ENCODE measurements at regions not wholly inside any gene's neighbourhood (a gene's known extent, or its start where the extent isn't known, plus 50 kb on each side); places are given as distances from the start of the nearest gene placed in this dataset.

- peak; percentile 88 for DNase-seq
- Histone ChIP-seq H3K4me1 (ENCODE audit: control insufficient read depth, insufficient read depth, low read length) (peaks cover 10% of the 10 kb centered on the region), H3K9me3 (replicated peaks; ENCODE audit: control insufficient read depth, low read depth, low read length) (no peaks in the 10 kb centered on the region), H3K27ac (ENCODE audit: low read length) (peak overlapping the region; percentile 2), H3K27me3 (ENCODE audit: control insufficient read depth, insufficient read depth, low read length) (no peaks in the 10 kb centered on the region), H3K4me3 (ENCODE audit: low read length) (no peak overlapping the region), H3K36me3 (ENCODE audit: control insufficient read depth, insufficient read depth, low read length) (no peaks in the 10 kb centered on the region)
- WGBS (ENCODE audit: insufficient coverage) = 10% methylated on average over 2 of the region's 2 CpGs
Measured at GRCh38 chr5:126335886-126336285, 87.3 kb upstream of the GRAMD2B start.

- Histone ChIP-seq H3K27ac (ENCODE audit: low read length) (no peak overlapping the region), H3K36me3 (ENCODE audit: control insufficient read depth, insufficient read depth, low read length) (no peaks in the 10 kb centered on the region), H3K4me3 (ENCODE audit: low read length) (no peak overlapping the region), H3K27me3 (ENCODE audit: control insufficient read depth, insufficient read depth, low read length) (no peaks in the 10 kb centered on the region), H3K4me1 (ENCODE audit: control insufficient read depth, insufficient read depth, low read length) (peaks cover 10% of the 10 kb centered on the region), H3K9me3 (replicated peaks; ENCODE audit: control insufficient read depth, low read depth, low read length) (no peaks in the 10 kb centered on the region)
- no peak for DNase-seq
- WGBS (ENCODE audit: insufficient coverage) = 95% methylated on average over 4 of the region's 7 CpGs
Measured at GRCh38 chr5:126338635-126339034, 84.6 kb upstream of the GRAMD2B start.

- no peaks in the 10 kb centered on the region for H3K27me3 ChIP-seq (ENCODE audit: control insufficient read depth, insufficient read depth, low read length)
- DNase-seq = peak; percentile 85
- H3K27ac ChIP-seq (ENCODE audit: low read length) = no peak overlapping the region
- H3K4me3 ChIP-seq (ENCODE audit: low read length) = no peak overlapping the region
- no peaks in the 10 kb centered on the region for H3K36me3 ChIP-seq (ENCODE audit: control insufficient read depth, insufficient read depth, low read length)
- no peaks in the 10 kb centered on the region for H3K9me3 ChIP-seq (replicated peaks; ENCODE audit: control insufficient read depth, low read depth, low read length)
- H3K4me1 ChIP-seq (ENCODE audit: control insufficient read depth, insufficient read depth, low read length) = peaks cover 6% of the 10 kb centered on the region
- WGBS (ENCODE audit: insufficient coverage) = no CpG with 5 or more reads among the region's 4 CpGs
Measured at GRCh38 chr5:126339215-126339805, 83.9 kb upstream of the GRAMD2B start.

GRCh38 chr5:126341906-126342630 lies 81.1 kb upstream of the GRAMD2B start:
- no peak overlapping the region for H3K4me3 ChIP-seq (ENCODE audit: low read length)
- no peaks in the 10 kb centered on the region for H3K36me3 ChIP-seq (ENCODE audit: control insufficient read depth, insufficient read depth, low read length)
- DNase-seq = peak; percentile 25
- WGBS (ENCODE audit: insufficient coverage) = 40% methylated on average over 1 of the region's 1 CpG
- no peaks in the 10 kb centered on the region for H3K9me3 ChIP-seq (replicated peaks; ENCODE audit: control insufficient read depth, low read depth, low read length)
- no peaks in the 10 kb centered on the region for H3K4me1 ChIP-seq (ENCODE audit: control insufficient read depth, insufficient read depth, low read length)
- no peaks in the 10 kb centered on the region for H3K27me3 ChIP-seq (ENCODE audit: control insufficient read depth, insufficient read depth, low read length)
- no peak overlapping the region for H3K27ac ChIP-seq (ENCODE audit: low read length)

GRCh38 chr5:126348855-126349635 lies 74.2 kb upstream of the GRAMD2B start:
- WGBS (ENCODE audit: insufficient coverage) = 20% methylated on average over 1 of the region's 3 CpGs
- Histone ChIP-seq H3K27ac (ENCODE audit: low read length) (no peak overlapping the region), H3K9me3 (replicated peaks; ENCODE audit: control insufficient read depth, low read depth, low read length) (no peaks in the 10 kb centered on the region), H3K36me3 (ENCODE audit: control insufficient read depth, insufficient read depth, low read length) (no peaks in the 10 kb centered on the region), H3K4me3 (ENCODE audit: low read length) (no peak overlapping the region), H3K27me3 (ENCODE audit: control insufficient read depth, insufficient read depth, low read length) (no peaks in the 10 kb centered on the region), H3K4me1 (ENCODE audit: control insufficient read depth, insufficient read depth, low read length) (no peaks in the 10 kb centered on the region)
- DNase-seq = no peak

- DNase-seq = no peak
- H3K4me1 ChIP-seq (ENCODE audit: control insufficient read depth, insufficient read depth, low read length) = no peaks in the 10 kb centered on the region
- 60% methylated on average over 1 of the region's 1 CpG for WGBS (ENCODE audit: insufficient coverage)
Measured at GRCh38 chr5:126351153-126351552, 72.1 kb upstream of the GRAMD2B start.

GRCh38 chr5:126354012-126354857 lies 69.0 kb upstream of the GRAMD2B start:
- H3K4me1 ChIP-seq (ENCODE audit: control insufficient read depth, insufficient read depth, low read length) = no peaks in the 10 kb centered on the region
- no CpG with 5 or more reads among the region's 6 CpGs for WGBS (ENCODE audit: insufficient coverage)
- H3K27me3 ChIP-seq (ENCODE audit: control insufficient read depth, insufficient read depth, low read length) = no peaks in the 10 kb centered on the region
- H3K36me3 ChIP-seq (ENCODE audit: control insufficient read depth, insufficient read depth, low read length) = no peaks in the 10 kb centered on the region
- no peaks in the 10 kb centered on the region for H3K9me3 ChIP-seq (replicated peaks; ENCODE audit: control insufficient read depth, low read depth, low read length)
- H3K27ac ChIP-seq (ENCODE audit: low read length) = no peak overlapping the region
- no peak overlapping the region for H3K4me3 ChIP-seq (ENCODE audit: low read length)
- peak; percentile 87 for DNase-seq

More at GRCh38 chr5:126351153-126351552, 72.1 kb upstream of the GRAMD2B start:
- no peak overlapping the region for H3K4me3 ChIP-seq (ENCODE audit: low read length)
- no peak overlapping the region for H3K27ac ChIP-seq (ENCODE audit: low read length)
- H3K9me3 ChIP-seq (replicated peaks; ENCODE audit: control insufficient read depth, low read depth, low read length) = no peaks in the 10 kb centered on the region
- H3K27me3 ChIP-seq (ENCODE audit: control insufficient read depth, insufficient read depth, low read length) = no peaks in the 10 kb centered on the region
- no peaks in the 10 kb centered on the region for H3K36me3 ChIP-seq (ENCODE audit: control insufficient read depth, insufficient read depth, low read length)

- WGBS (ENCODE audit: insufficient coverage) = 83% methylated on average over 4 of the region's 5 CpGs
- H3K9me3 ChIP-seq (replicated peaks; ENCODE audit: control insufficient read depth, low read depth, low read length) = no peaks in the 10 kb centered on the region
- no peaks in the 10 kb centered on the region for H3K27me3 ChIP-seq (ENCODE audit: control insufficient read depth, insufficient read depth, low read length)
- no peak for DNase-seq
- no peak overlapping the region for H3K27ac ChIP-seq (ENCODE audit: low read length)
- H3K4me1 ChIP-seq (ENCODE audit: control insufficient read depth, insufficient read depth, low read length) = no peaks in the 10 kb centered on the region
- H3K36me3 ChIP-seq (ENCODE audit: control insufficient read depth, insufficient read depth, low read length) = no peaks in the 10 kb centered on the region
- no peak overlapping the region for H3K4me3 ChIP-seq (ENCODE audit: low read length)
Measured at GRCh38 chr5:126354858-126355731, 68.1 kb upstream of the GRAMD2B start.

GRCh38 chr5:126355940-126356339 lies 67.3 kb upstream of the GRAMD2B start:
- no peaks in the 10 kb centered on the region for H3K9me3 ChIP-seq (replicated peaks; ENCODE audit: control insufficient read depth, low read depth, low read length)
- DNase-seq = no peak
- H3K36me3 ChIP-seq (ENCODE audit: control insufficient read depth, insufficient read depth, low read length) = no peaks in the 10 kb centered on the region
- H3K27me3 ChIP-seq (ENCODE audit: control insufficient read depth, insufficient read depth, low read length) = no peaks in the 10 kb centered on the region
- no peak overlapping the region for H3K27ac ChIP-seq (ENCODE audit: low read length)
- whole genome bisulfite sequencing (ENCODE audit: insufficient coverage) = no CpG with 5 or more reads among the region's 8 CpGs
- no peak overlapping the region for H3K4me3 ChIP-seq (ENCODE audit: low read length)
- H3K4me1 ChIP-seq (ENCODE audit: control insufficient read depth, insufficient read depth, low read length) = no peaks in the 10 kb centered on the region
